NCI-H187 (cell line): ENCODE measurements at regions not wholly inside any gene's neighbourhood (a gene's known extent, or its start where the extent isn't known, plus 50 kb on each side); places are given as distances from the start of the nearest gene placed in this dataset.
A peak's percentile ranks its signal among the peaks of the same experiment; 100 is the strongest.

Experiments
- DNase-seq, 2 experiments: peaks; one replicate each; lab custom pipeline; 2025; lab: John Stamatoyannopoulos, UW

- DNase-seq = no peak
Measured at GRCh38 chr3:127458696-127459604, 131.6 kb downstream of the TPRA1 start.

GRCh38 chr3:127457546-127458145, 132.9 kb downstream of the TPRA1 start:
- peak; percentile 17 to 21 for DNase-seq

- no peak for DNase-seq
Measured at GRCh38 chr3:127457094-127457475, 133.4 kb downstream of the TPRA1 start.

GRCh38 chr3:127456471-127457093, 134.0 kb downstream of the TPRA1 start:
- DNase-seq = no peak

GRCh38 chr3:127455541-127456450, 134.7 kb downstream of the TPRA1 start:
- DNase-seq = peak; percentile 45 to 74

- no peak for DNase-seq
Measured at GRCh38 chr3:127454968-127455367, 135.6 kb downstream of the TPRA1 start.

GRCh38 chr3:127454051-127454450, 136.5 kb downstream of the TPRA1 start:
- no peak for DNase-seq

- no peak for DNase-seq
Measured at GRCh38 chr3:127452321-127452821, 138.2 kb downstream of the TPRA1 start.

- DNase-seq = no peak
Measured at GRCh38 chr3:127451321-127451720, 139.2 kb downstream of the TPRA1 start.

- DNase-seq = no peak
Measured at GRCh38 chr3:127450331-127450730, 140.2 kb downstream of the TPRA1 start.

GRCh38 chr3:127449486-127450212, 140.9 kb downstream of the TPRA1 start:
- DNase-seq = no peak

GRCh38 chr3:127448671-127449070, 141.9 kb downstream of the TPRA1 start:
- DNase-seq = no peak

GRCh38 chr3:127448161-127448561, 142.4 kb downstream of the TPRA1 start:
- DNase-seq = no peak

GRCh38 chr3:127446756-127447155, 143.8 kb downstream of the TPRA1 start:
- no peak for DNase-seq

- no peak for DNase-seq
Measured at GRCh38 chr3:127445581-127446343, 144.8 kb downstream of the TPRA1 start.

- no peak for DNase-seq
Measured at GRCh38 chr3:127444761-127445160, 145.8 kb downstream of the TPRA1 start.

GRCh38 chr3:127443581-127444375, 146.8 kb downstream of the TPRA1 start:
- DNase-seq = no peak

GRCh38 chr3:127442506-127442905, 148.0 kb downstream of the TPRA1 start:
- DNase-seq = no peak

- no peak for DNase-seq
Measured at GRCh38 chr3:127441764-127442163, 148.8 kb downstream of the TPRA1 start.
